GM23338 (cell line): ENCODE measurements at regions not wholly inside any gene's neighbourhood (a gene's known extent, or its start where the extent isn't known, plus 50 kb on each side); places are given as distances from the start of the nearest gene placed in this dataset.

Experiments
- ATAC-seq: fragments of 200-7000 bp; cut with Tn5 transposase; 3 replicates; pipeline ENCODE4 v1.9.1; 2020
- DNase-seq: peaks from one replicate; pipeline ENCODE4 v3.0.0-alpha.2; 2015; ENCODE audit warnings: low spot score
- H2AFZ ChIP-seq: fragments of 200-600 bp; sonication (generic); 2 replicates; pipeline ENCODE4 v1.8.0; 2016; ENCODE audit warnings: antibody characterized with exemption, mild to moderate bottlenecking, moderate library complexity
- H3F3A ChIP-seq: fragments of 200-600 bp; sonication (generic); replicated peaks from 2 replicates; pipeline ENCODE4 v1.8.0; 2017; ENCODE audit warnings: antibody characterized with exemption, mixed run types, low read depth
- H3K27ac ChIP-seq: fragments of 200-600 bp; sonication (generic); 2 replicates; pipeline ENCODE4 v1.6.1; 2016; ENCODE audit warnings: low read depth
- H3K27me3 ChIP-seq: fragments of 200-600 bp; sonication (generic); 2 replicates; pipeline ENCODE4 v1.8.0; 2016; ENCODE audit warnings: mild to moderate bottlenecking, mixed run types, moderate library complexity; ENCODE audit not compliant: insufficient read depth
- H3K36me3 ChIP-seq: fragments of 200-600 bp; sonication (generic); 2 replicates; pipeline ENCODE4 v1.8.0; 2016; ENCODE audit warnings: mild to moderate bottlenecking; ENCODE audit not compliant: insufficient read depth
- H3K4me1 ChIP-seq: fragments of 200-600 bp; sonication (generic); 2 replicates; pipeline ENCODE4 v1.8.0; 2016; ENCODE audit warnings: mild to moderate bottlenecking, moderate library complexity; ENCODE audit not compliant: insufficient read depth
- H3K4me2 ChIP-seq: fragments of 200-600 bp; sonication (generic); 2 replicates; pipeline ENCODE4 v1.7.1; 2017; ENCODE audit warnings: mixed run types
- H3K4me3 ChIP-seq: fragments of 200-600 bp; sonication (generic); 2 replicates; pipeline ENCODE4 v1.6.1; 2016; ENCODE audit warnings: mixed run types
- H3K79me2 ChIP-seq: fragments of 200-600 bp; sonication (generic); replicated peaks from 2 replicates; pipeline ENCODE4 v1.8.0; 2017; ENCODE audit warnings: mild to moderate bottlenecking; ENCODE audit not compliant: insufficient read depth
- H3K9me2 ChIP-seq: fragments of 200-600 bp; sonication (generic); 2 replicates; pipeline ENCODE4 v1.8.0; 2017; ENCODE audit not compliant: insufficient read depth
- H4K20me1 ChIP-seq: fragments of 200-600 bp; sonication (generic); replicated peaks from 2 replicates; pipeline ENCODE4 v1.8.0; 2017; ENCODE audit warnings: mild to moderate bottlenecking; ENCODE audit not compliant: insufficient read depth
- H3K27ac Mint-ChIP-seq: 2 replicates; pipeline ENCODE4 v1.8.0; 2020; ENCODE audit warnings: inconsistent platforms, mild to moderate bottlenecking, moderate library complexity, mixed read lengths
- H3K27me3 Mint-ChIP-seq: 3 replicates; pipeline ENCODE4 v1.8.0; 2022; ENCODE audit warnings: low read depth, mild to moderate bottlenecking, moderate library complexity, mixed read lengths, inconsistent platforms; ENCODE audit not compliant: insufficient read depth, poor library complexity
- H3K36me3 Mint-ChIP-seq: 3 replicates; pipeline ENCODE4 v1.8.0; 2021; ENCODE audit warnings: low read depth, mild to moderate bottlenecking, inconsistent platforms, moderate library complexity, mixed read lengths
- H3K4me1 Mint-ChIP-seq: 3 replicates; pipeline ENCODE4 v1.8.0; 2020; ENCODE audit warnings: mild to moderate bottlenecking, inconsistent platforms, mixed read lengths
- H3K4me3 Mint-ChIP-seq: 3 replicates; pipeline ENCODE4 v1.8.0; 2021; ENCODE audit warnings: moderate library complexity, mild to moderate bottlenecking, inconsistent platforms, mixed read lengths
- H3K9me3 Mint-ChIP-seq: 3 replicates; pipeline ENCODE4 v1.8.0; 2020; ENCODE audit warnings: moderate library complexity, mild to moderate bottlenecking, inconsistent platforms, mixed read lengths
- CREB1 ChIP-seq: fragments of 250-450 bp; sonication (Bioruptor Pico); IDR thresholded peaks from 2 replicates; pipeline ENCODE4 v1.5.0; 2020; ENCODE audit warnings: low read depth, mild to moderate bottlenecking, moderate library complexity
- EZH2 ChIP-seq: fragments of 200-600 bp; sonication (generic); IDR thresholded peaks from one replicate; pipeline ENCODE4 v1.8.0; 2017; ENCODE audit warnings: antibody characterized with exemption, mild to moderate bottlenecking, low read depth; ENCODE audit not compliant: unreplicated experiment
- EZH2phosphoT487 ChIP-seq: fragments of 200-600 bp; sonication (generic); IDR thresholded peaks from one replicate; pipeline ENCODE4 v1.8.1; 2018; ENCODE audit warnings: antibody characterized with exemption; ENCODE audit not compliant: unreplicated experiment
- JUNB ChIP-seq: IDR thresholded peaks from one replicate; pipeline ENCODE4 v1.6.1; 2016; ENCODE audit warnings: antibody characterized with exemption; ENCODE audit not compliant: unreplicated experiment
- NANOG ChIP-seq: IDR thresholded peaks from 2 replicates; pipeline ENCODE4 v1.6.1; 2016; ENCODE audit warnings: antibody characterized with exemption, borderline replicate concordance
- POLR2AphosphoS5 ChIP-seq: IDR thresholded peaks from 2 replicates; pipeline ENCODE4 v1.6.1; 2016; ENCODE audit warnings: antibody characterized with exemption, low read depth
- STAT1 ChIP-seq: IDR thresholded peaks from one replicate; pipeline ENCODE4 v1.6.1; 2016; ENCODE audit warnings: antibody characterized with exemption; ENCODE audit not compliant: unreplicated experiment
- ZNF114 ChIP-seq: fragments of 250-450 bp; sonication (Bioruptor Pico); IDR thresholded peaks from 2 replicates; pipeline ENCODE4 v1.5.0; 2020; ENCODE audit warnings: mild to moderate bottlenecking, moderate library complexity
- ZNF331 ChIP-seq: fragments of 250-450 bp; sonication (Bioruptor Pico); IDR thresholded peaks from 2 replicates; pipeline ENCODE4 v1.5.0; 2020; ENCODE audit warnings: low read depth, mild to moderate bottlenecking, moderate library complexity
- TF ChIP-seq, protein P1 (sequence below): IDR thresholded peaks from one replicate; pipeline ENCODE4 v1.6.1; 2018; ENCODE audit warnings: antibody characterized with exemption; ENCODE audit not compliant: unreplicated experiment
- TF ChIP-seq, protein P2 (sequence below): IDR thresholded peaks from 2 replicates; pipeline ENCODE4 v1.6.1; 2016; ENCODE audit warnings: antibody characterized with exemption
- TF ChIP-seq, protein P3 (sequence below), 2 experiments: fragments of 200-600 bp in 1 of 2; sonication (generic) in 1 of 2; conservative IDR thresholded peaks; 2 replicates each; pipeline versions ENCODE4 v1.5.1 to v1.6.1; 2016 to 2017; ENCODE audit warnings: antibody characterized with exemption in 2 of 2, low read depth in 2 of 2, mild to moderate bottlenecking in 2 of 2, moderate library complexity in 1 of 2
- TF ChIP-seq, protein P4 (sequence below): fragments of 250-450 bp; sonication (Bioruptor Pico); IDR thresholded peaks from 2 replicates; pipeline ENCODE4 v1.5.0; 2020; ENCODE audit warnings: mild to moderate bottlenecking, moderate library complexity

DNA sequence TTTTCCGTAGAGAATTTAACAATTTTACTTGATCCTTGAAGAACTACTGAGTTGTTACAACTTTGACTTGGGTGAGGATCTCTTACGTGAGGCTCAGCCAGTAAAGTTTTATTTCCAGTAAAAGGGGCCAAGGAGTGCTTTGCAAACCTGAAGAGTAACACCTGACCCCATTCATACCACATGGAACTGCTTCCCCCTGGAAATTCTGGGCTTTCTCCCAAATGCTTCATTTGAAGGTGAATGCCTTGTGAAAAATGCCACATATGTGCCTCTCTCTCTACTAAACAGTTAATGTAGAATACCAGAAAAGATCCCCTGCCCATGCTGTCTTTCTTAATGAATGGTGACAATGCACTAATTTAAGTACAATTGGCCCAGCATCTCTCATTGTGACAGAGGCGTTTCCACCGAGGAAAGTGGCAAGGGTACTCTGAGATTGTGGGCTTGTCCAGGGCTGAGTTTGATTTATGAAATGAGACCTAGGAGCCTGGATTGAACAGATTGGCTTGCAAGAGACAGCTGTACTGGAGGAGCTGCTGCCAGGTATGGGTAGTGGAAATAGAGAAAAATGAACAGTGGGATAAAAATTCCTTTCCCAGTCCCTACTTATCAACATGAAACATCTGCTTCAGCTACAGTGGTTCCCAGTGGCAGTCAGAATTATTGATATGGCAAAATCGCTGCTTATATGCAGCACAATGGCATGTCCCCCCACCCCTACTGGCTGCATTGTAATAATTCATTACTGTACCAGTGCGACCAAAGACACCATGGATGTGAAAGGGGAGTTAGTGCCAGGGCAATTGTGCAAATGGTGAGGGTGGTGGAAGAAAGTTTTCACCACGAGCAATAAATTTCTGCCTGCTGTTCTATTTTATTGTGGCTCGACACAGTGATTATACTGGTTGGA lies 843.7 kb upstream of the WWC1 start:
- TF ChIP-seq, protein P1, sequence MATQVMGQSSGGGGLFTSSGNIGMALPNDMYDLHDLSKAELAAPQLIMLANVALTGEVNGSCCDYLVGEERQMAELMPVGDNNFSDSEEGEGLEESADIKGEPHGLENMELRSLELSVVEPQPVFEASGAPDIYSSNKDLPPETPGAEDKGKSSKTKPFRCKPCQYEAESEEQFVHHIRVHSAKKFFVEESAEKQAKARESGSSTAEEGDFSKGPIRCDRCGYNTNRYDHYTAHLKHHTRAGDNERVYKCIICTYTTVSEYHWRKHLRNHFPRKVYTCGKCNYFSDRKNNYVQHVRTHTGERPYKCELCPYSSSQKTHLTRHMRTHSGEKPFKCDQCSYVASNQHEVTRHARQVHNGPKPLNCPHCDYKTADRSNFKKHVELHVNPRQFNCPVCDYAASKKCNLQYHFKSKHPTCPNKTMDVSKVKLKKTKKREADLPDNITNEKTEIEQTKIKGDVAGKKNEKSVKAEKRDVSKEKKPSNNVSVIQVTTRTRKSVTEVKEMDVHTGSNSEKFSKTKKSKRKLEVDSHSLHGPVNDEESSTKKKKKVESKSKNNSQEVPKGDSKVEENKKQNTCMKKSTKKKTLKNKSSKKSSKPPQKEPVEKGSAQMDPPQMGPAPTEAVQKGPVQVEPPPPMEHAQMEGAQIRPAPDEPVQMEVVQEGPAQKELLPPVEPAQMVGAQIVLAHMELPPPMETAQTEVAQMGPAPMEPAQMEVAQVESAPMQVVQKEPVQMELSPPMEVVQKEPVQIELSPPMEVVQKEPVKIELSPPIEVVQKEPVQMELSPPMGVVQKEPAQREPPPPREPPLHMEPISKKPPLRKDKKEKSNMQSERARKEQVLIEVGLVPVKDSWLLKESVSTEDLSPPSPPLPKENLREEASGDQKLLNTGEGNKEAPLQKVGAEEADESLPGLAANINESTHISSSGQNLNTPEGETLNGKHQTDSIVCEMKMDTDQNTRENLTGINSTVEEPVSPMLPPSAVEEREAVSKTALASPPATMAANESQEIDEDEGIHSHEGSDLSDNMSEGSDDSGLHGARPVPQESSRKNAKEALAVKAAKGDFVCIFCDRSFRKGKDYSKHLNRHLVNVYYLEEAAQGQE: no peak
- TF ChIP-seq, protein P2, sequence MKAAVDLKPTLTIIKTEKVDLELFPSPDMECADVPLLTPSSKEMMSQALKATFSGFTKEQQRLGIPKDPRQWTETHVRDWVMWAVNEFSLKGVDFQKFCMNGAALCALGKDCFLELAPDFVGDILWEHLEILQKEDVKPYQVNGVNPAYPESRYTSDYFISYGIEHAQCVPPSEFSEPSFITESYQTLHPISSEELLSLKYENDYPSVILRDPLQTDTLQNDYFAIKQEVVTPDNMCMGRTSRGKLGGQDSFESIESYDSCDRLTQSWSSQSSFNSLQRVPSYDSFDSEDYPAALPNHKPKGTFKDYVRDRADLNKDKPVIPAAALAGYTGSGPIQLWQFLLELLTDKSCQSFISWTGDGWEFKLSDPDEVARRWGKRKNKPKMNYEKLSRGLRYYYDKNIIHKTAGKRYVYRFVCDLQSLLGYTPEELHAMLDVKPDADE: no peak
- TF ChIP-seq, protein P3, sequence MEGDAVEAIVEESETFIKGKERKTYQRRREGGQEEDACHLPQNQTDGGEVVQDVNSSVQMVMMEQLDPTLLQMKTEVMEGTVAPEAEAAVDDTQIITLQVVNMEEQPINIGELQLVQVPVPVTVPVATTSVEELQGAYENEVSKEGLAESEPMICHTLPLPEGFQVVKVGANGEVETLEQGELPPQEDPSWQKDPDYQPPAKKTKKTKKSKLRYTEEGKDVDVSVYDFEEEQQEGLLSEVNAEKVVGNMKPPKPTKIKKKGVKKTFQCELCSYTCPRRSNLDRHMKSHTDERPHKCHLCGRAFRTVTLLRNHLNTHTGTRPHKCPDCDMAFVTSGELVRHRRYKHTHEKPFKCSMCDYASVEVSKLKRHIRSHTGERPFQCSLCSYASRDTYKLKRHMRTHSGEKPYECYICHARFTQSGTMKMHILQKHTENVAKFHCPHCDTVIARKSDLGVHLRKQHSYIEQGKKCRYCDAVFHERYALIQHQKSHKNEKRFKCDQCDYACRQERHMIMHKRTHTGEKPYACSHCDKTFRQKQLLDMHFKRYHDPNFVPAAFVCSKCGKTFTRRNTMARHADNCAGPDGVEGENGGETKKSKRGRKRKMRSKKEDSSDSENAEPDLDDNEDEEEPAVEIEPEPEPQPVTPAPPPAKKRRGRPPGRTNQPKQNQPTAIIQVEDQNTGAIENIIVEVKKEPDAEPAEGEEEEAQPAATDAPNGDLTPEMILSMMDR (conservative IDR thresholded peaks at IDR 0.05; ENCODE audit: low read depth in 2 of 2): no peak
- TF ChIP-seq ZNF114 (CRISPR knock-in tag): no peak
- TF ChIP-seq NANOG: no peak
- TF ChIP-seq ZNF331 (CRISPR knock-in tag): no peak
- no peak for TF ChIP-seq EZH2
- no peak for TF ChIP-seq POLR2AphosphoS5
- TF ChIP-seq STAT1: no peak
- no peak for TF ChIP-seq JUNB
- TF ChIP-seq, protein P4, sequence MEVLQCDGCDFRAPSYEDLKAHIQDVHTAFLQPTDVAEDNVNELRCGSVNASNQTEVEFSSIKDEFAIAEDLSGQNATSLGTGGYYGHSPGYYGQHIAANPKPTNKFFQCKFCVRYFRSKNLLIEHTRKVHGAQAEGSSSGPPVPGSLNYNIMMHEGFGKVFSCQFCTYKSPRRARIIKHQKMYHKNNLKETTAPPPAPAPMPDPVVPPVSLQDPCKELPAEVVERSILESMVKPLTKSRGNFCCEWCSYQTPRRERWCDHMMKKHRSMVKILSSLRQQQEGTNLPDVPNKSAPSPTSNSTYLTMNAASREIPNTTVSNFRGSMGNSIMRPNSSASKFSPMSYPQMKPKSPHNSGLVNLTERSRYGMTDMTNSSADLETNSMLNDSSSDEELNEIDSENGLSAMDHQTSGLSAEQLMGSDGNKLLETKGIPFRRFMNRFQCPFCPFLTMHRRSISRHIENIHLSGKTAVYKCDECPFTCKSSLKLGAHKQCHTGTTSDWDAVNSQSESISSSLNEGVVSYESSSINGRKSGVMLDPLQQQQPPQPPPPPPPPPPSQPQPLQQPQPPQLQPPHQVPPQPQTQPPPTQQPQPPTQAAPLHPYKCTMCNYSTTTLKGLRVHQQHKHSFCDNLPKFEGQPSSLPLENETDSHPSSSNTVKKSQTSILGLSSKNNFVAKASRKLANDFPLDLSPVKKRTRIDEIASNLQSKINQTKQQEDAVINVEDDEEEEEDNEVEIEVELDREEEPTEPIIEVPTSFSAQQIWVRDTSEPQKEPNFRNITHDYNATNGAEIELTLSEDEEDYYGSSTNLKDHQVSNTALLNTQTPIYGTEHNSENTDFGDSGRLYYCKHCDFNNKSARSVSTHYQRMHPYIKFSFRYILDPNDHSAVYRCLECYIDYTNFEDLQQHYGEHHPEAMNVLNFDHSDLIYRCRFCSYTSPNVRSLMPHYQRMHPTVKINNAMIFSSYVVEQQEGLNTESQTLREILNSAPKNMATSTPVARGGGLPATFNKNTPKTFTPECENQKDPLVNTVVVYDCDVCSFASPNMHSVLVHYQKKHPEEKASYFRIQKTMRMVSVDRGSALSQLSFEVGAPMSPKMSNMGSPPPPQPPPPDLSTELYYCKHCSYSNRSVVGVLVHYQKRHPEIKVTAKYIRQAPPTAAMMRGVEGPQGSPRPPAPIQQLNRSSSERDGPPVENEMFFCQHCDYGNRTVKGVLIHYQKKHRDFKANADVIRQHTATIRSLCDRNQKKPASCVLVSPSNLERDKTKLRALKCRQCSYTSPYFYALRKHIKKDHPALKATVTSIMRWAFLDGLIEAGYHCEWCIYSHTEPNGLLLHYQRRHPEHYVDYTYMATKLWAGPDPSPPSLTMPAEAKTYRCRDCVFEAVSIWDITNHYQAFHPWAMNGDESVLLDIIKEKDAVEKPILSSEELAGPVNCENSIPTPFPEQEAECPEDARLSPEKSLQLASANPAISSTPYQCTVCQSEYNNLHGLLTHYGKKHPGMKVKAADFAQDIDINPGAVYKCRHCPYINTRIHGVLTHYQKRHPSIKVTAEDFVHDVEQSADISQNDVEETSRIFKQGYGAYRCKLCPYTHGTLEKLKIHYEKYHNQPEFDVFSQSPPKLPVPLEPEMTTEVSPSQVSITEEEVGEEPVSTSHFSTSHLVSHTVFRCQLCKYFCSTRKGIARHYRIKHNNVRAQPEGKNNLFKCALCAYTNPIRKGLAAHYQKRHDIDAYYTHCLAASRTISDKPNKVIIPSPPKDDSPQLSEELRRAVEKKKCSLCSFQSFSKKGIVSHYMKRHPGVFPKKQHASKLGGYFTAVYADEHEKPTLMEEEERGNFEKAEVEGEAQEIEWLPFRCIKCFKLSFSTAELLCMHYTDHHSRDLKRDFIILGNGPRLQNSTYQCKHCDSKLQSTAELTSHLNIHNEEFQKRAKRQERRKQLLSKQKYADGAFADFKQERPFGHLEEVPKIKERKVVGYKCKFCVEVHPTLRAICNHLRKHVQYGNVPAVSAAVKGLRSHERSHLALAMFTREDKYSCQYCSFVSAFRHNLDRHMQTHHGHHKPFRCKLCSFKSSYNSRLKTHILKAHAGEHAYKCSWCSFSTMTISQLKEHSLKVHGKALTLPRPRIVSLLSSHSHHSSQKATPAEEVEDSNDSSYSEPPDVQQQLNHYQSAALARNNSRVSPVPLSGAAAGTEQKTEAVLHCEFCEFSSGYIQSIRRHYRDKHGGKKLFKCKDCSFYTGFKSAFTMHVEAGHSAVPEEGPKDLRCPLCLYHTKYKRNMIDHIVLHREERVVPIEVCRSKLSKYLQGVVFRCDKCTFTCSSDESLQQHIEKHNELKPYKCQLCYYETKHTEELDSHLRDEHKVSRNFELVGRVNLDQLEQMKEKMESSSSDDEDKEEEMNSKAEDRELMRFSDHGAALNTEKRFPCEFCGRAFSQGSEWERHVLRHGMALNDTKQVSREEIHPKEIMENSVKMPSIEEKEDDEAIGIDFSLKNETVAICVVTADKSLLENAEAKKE (CRISPR knock-in tag): no peak
- no peak for TF ChIP-seq EZH2phosphoT487
- TF ChIP-seq CREB1 (CRISPR knock-in tag): no peak
- Histone ChIP-seq H2AFZ (no peak overlapping the region; the same call in 1 of the 2 replicates), H3F3A (no peaks in the 10 kb centered on the region), H3K4me3 (no peak overlapping the region), H3K9me2 (no peaks in the 10 kb centered on the region), H3K79me2 (no peaks in the 10 kb centered on the region), H3K27ac (no peak overlapping the region), H3K36me3 (no peaks in the 10 kb centered on the region), H3K4me1 (peaks cover 5% of the 10 kb centered on the region; the same call in 1 of the 2 replicates), H3K27me3 (no peaks in the 10 kb centered on the region), H4K20me1 (no peaks in the 10 kb centered on the region), H3K4me2 (no peak overlapping the region)
- Mint-ChIP-seq H3K4me3 (no peak overlapping the region), H3K27ac (0 out of 2 replicates have a peak overlapping the region, but pooled peaks have one; percentile 0), H3K4me1 (peaks cover 14% of the 10 kb centered on the region; the same call in 2 of the 3 replicates), H3K36me3 (no peaks in the 10 kb centered on the region), H3K27me3 (no peaks in the 10 kb centered on the region), H3K9me3 (no peaks in the 10 kb centered on the region)
- no peak for DNase-seq
- no peak for ATAC-seq
